GM12891 (cell line): ENCODE measurements at regions not wholly inside any gene's neighbourhood (a gene's known extent, or its start where the extent isn't known, plus 50 kb on each side); places are given as distances from the start of the nearest gene placed in this dataset.

Experiments used
- POLR2A ChIP-seq: IDR thresholded peaks from 2 replicates; pipeline ENCODE4 v1.6.1; 2011; ENCODE audit warnings: low read depth, low read length, control low read depth
- TAF1 ChIP-seq: IDR thresholded peaks from 2 replicates; pipeline ENCODE4 v1.6.1; 2011; ENCODE audit warnings: low read depth, low read length, control low read depth

DNA sequence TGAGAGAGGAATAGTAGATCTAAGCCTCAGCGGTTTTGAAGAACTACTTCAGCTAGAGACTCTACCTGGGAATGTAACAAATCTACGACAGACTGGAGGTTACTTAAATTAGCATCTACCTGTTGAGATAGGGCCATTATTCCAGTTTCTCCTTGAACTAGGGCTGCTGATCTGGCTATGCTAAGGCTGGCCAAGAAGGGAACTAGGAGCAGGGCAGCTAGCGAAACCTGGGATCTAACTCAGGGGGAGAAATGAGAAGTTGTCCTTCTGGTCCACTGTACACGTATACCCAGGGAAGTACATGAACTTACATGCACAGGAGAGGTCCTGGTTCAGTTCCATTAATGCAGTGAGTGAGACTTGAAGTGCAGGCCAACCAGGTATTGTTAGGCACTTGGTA lies 156.7 kb downstream of the TRIM27 start:
- TF ChIP-seq POLR2A (no peak), TAF1 (no peak)
